Neural progenitor cell (in vitro differentiated cells): ENCODE measurements at regions not wholly inside any gene's neighbourhood (a gene's known extent, or its start where the extent isn't known, plus 50 kb on each side); places are given as distances from the start of the nearest gene placed in this dataset.

ENCODE experiments used
- DNase-seq: peaks from one replicate; pipeline ENCODE4 v3.0.0-alpha.2; 2016; ENCODE audit warnings: low spot score
- H2AFZ ChIP-seq: fragments of 200-600 bp; sonication (generic); replicated peaks from 2 replicates; pipeline ENCODE4 v1.6.1; 2016; ENCODE audit warnings: antibody characterized with exemption
- H3F3A ChIP-seq: fragments of 200-600 bp; sonication (generic); 2 replicates; pipeline ENCODE4 v1.6.1; 2016; ENCODE audit warnings: antibody characterized with exemption, low read depth
- H3K27ac ChIP-seq: fragments of 200-600 bp; sonication (generic); 2 replicates; pipeline ENCODE4 v1.5.1; 2016; ENCODE audit warnings: mild to moderate bottlenecking
- H3K27me3 ChIP-seq: fragments of 200-600 bp; sonication (generic); 2 replicates; pipeline ENCODE4 v1.6.1; 2016; ENCODE audit warnings: mild to moderate bottlenecking, moderate library complexity
- H3K36me3 ChIP-seq: fragments of 200-600 bp; sonication (generic); 2 replicates; pipeline ENCODE4 v1.5.1; 2016
- H3K4me1 ChIP-seq: fragments of 200-600 bp; sonication (generic); 2 replicates; pipeline ENCODE4 v1.6.1; 2016; ENCODE audit warnings: mixed run types
- H3K4me2 ChIP-seq: fragments of 200-600 bp; sonication (generic); 2 replicates; pipeline ENCODE4 v1.6.1; 2016
- H3K4me3 ChIP-seq: fragments of 200-600 bp; sonication (generic); 2 replicates; pipeline ENCODE4 v1.5.1; 2016
- H3K79me2 ChIP-seq: fragments of 200-600 bp; sonication (generic); 2 replicates; pipeline ENCODE4 v1.6.1; 2016; ENCODE audit warnings: low read depth
- H3K9ac ChIP-seq: fragments of 200-600 bp; sonication (generic); 2 replicates; pipeline ENCODE4 v1.6.1; 2016
- H3K9me3 ChIP-seq: fragments of 200-600 bp; sonication (generic); 2 replicates; pipeline ENCODE4 v1.5.1; 2016; ENCODE audit warnings: low read depth
- H4K20me1 ChIP-seq: fragments of 200-600 bp; sonication (generic); 2 replicates; pipeline ENCODE4 v1.6.1; 2016; ENCODE audit warnings: low read depth
- H3K27ac Mint-ChIP-seq: 3 replicates; pipeline ENCODE4 v1.8.0; 2021; ENCODE audit warnings: mixed read lengths
- H3K27me3 Mint-ChIP-seq: 2 replicates; pipeline ENCODE4 v1.8.0; 2022; ENCODE audit warnings: low read depth, mild to moderate bottlenecking, inconsistent platforms, moderate library complexity, mixed read lengths; ENCODE audit not compliant: insufficient read depth
- H3K36me3 Mint-ChIP-seq: 3 replicates; pipeline ENCODE4 v1.8.0; 2021; ENCODE audit warnings: mixed read lengths
- H3K4me1 Mint-ChIP-seq: 3 replicates; pipeline ENCODE4 v1.8.0; 2021; ENCODE audit warnings: mixed read lengths
- H3K4me3 Mint-ChIP-seq: 3 replicates; pipeline ENCODE4 v1.8.0; 2021; ENCODE audit warnings: mild to moderate bottlenecking, moderate library complexity, mixed read lengths
- H3K9me3 Mint-ChIP-seq: 3 replicates; pipeline ENCODE4 v1.8.0; 2020; ENCODE audit warnings: mixed read lengths
- CTCF ChIP-seq: fragments of 200-600 bp; sonication (generic); IDR thresholded peaks from 2 replicates; pipeline ENCODE4 v1.5.1; 2017; ENCODE audit warnings: antibody characterized with exemption, mild to moderate bottlenecking
- EZH2 ChIP-seq: fragments of 200-600 bp; sonication (generic); IDR thresholded peaks from 2 replicates; pipeline ENCODE4 v1.6.1; 2017; ENCODE audit warnings: antibody characterized with exemption, mild to moderate bottlenecking, moderate library complexity
- EZH2phosphoT487 ChIP-seq: fragments of 200-600 bp; sonication (generic); IDR thresholded peaks from 2 replicates; pipeline ENCODE4 v1.6.1; 2017; ENCODE audit warnings: antibody characterized with exemption

DNA sequence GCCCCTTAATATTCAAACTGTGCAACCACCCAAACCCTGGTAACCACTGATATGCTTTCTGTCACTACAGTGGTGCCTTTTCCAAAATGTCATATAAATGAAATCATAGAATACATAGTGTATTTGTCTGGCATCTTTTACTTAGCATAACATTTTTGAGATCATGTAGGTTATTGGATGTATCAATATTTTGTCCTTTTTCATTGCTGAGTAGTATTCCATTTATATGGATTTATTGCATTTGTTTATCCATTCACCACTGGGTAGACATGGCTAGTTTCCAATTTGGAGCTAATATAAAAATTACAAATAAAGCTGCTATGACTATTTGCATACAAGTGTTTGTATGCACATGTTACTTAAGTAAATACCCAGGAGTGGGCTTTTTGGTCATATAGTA is 121.6 kb downstream of the TMEM144 start:
- Histone ChIP-seq H3K4me2 (no peak overlapping the region), H3K9ac (no peak overlapping the region), H3K9me3 (no peaks in the 10 kb centered on the region), H3F3A (no peaks in the 10 kb centered on the region), H3K4me1 (no peaks in the 10 kb centered on the region), H3K4me3 (no peak overlapping the region), H2AFZ (no peak overlapping the region), H4K20me1 (no peaks in the 10 kb centered on the region), H3K79me2 (no peaks in the 10 kb centered on the region), H3K27ac (no peak overlapping the region), H3K27me3 (no peaks in the 10 kb centered on the region), H3K36me3 (no peaks in the 10 kb centered on the region)
- no peaks in the 10 kb centered on the region for H3K36me3 Mint-ChIP-seq
- DNase-seq: no peak
- H3K4me1 Mint-ChIP-seq: no peaks in the 10 kb centered on the region
- no peaks in the 10 kb centered on the region for H3K9me3 Mint-ChIP-seq
- no peak for TF ChIP-seq CTCF
- TF ChIP-seq EZH2: no peak
- no peak for TF ChIP-seq EZH2phosphoT487
- H3K27ac Mint-ChIP-seq: no peak overlapping the region
- no peak overlapping the region for H3K4me3 Mint-ChIP-seq
- no peaks in the 10 kb centered on the region for H3K27me3 Mint-ChIP-seq

DNA sequence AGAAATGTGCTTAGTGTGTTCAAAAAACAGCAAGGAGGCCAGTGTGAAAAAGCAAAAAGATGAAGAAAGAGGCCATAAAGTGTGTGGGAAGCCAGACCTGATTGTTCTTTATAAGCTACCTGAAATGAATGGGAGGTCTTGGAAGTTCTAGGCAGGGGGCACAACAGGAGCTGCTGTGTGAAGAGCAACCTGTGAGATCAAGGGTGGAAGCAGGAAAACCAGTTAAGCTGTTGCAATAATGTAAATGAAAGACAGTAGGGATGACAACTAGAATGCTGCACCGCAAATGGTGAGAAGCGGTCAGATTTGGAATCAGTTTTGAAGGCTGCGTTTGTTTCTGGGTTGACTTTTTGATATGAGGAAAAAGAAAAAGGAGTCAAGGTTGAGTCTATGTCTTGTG is 123.5 kb downstream of the TMEM144 start:
- no peaks in the 10 kb centered on the region for H3K9me3 ChIP-seq
- Mint-ChIP-seq H3K27me3 (no peaks in the 10 kb centered on the region), H3K4me3 (no peak overlapping the region), H3K27ac (no peak overlapping the region), H3K4me1 (no peaks in the 10 kb centered on the region), H3K9me3 (no peaks in the 10 kb centered on the region), H3K36me3 (no peaks in the 10 kb centered on the region)
- no peak overlapping the region for H2AFZ ChIP-seq
- H3K4me3 ChIP-seq: no peak overlapping the region
- H3K36me3 ChIP-seq: no peaks in the 10 kb centered on the region
- no peak overlapping the region for H3K9ac ChIP-seq
- no peak for DNase-seq
- no peaks in the 10 kb centered on the region for H4K20me1 ChIP-seq
- no peaks in the 10 kb centered on the region for H3K27me3 ChIP-seq
- H3K27ac ChIP-seq: no peak overlapping the region
- H3K4me2 ChIP-seq: no peak overlapping the region
- no peaks in the 10 kb centered on the region for H3K79me2 ChIP-seq
- no peaks in the 10 kb centered on the region for H3K4me1 ChIP-seq
- no peak for TF ChIP-seq EZH2phosphoT487
- no peak for TF ChIP-seq CTCF
- TF ChIP-seq EZH2: no peak
- no peaks in the 10 kb centered on the region for H3F3A ChIP-seq

GRCh38 chr4:158341896-158342295 is 131.6 kb downstream of the TMEM144 start:
- H3K36me3 ChIP-seq: no peaks in the 10 kb centered on the region
- no peak overlapping the region for H3K9ac ChIP-seq
- Mint-ChIP-seq H3K36me3 (no peaks in the 10 kb centered on the region), H3K4me1 (no peaks in the 10 kb centered on the region), H3K27ac (no peak overlapping the region), H3K9me3 (peaks cover 3% of the 10 kb centered on the region), H3K4me3 (no peak overlapping the region), H3K27me3 (peaks cover 3% of the 10 kb centered on the region)
- no peaks in the 10 kb centered on the region for H3K27me3 ChIP-seq
- H4K20me1 ChIP-seq: no peaks in the 10 kb centered on the region
- TF ChIP-seq CTCF (no peak), EZH2 (no peak), EZH2phosphoT487 (no peak)
- no peaks in the 10 kb centered on the region for H3K9me3 ChIP-seq
- no peak overlapping the region for H2AFZ ChIP-seq
- no peaks in the 10 kb centered on the region for H3F3A ChIP-seq
- H3K4me2 ChIP-seq: no peak overlapping the region
- DNase-seq: no peak
- H3K4me1 ChIP-seq: no peaks in the 10 kb centered on the region
- H3K79me2 ChIP-seq: no peaks in the 10 kb centered on the region
- no peak overlapping the region for H3K4me3 ChIP-seq
- no peak overlapping the region for H3K27ac ChIP-seq

DNA sequence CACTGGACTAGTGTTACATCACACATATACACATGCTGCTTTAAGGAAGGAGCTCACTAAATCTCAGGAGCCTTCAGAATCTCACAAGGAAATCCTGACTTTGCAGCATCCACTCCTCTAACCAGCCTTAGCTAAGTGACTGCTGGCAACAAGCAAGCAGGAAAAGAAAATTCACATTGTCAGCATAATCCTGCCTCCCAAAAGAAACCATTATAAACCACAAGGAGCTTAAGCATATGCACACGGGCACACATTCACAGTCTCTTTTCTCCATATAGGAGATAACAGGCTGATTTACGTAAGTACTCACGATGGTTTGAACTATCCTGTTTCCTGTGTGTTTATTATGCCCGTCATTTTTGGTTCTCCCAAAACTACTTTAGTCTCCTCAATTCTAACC is 136.3 kb downstream of the TMEM144 start:
- no peak for DNase-seq
- Histone ChIP-seq H3F3A (no peaks in the 10 kb centered on the region), H3K27ac (no peak overlapping the region), H3K79me2 (no peaks in the 10 kb centered on the region), H3K27me3 (no peaks in the 10 kb centered on the region), H3K9ac (no peak overlapping the region), H3K9me3 (no peaks in the 10 kb centered on the region), H3K4me1 (no peaks in the 10 kb centered on the region), H3K4me2 (no peak overlapping the region), H4K20me1 (no peaks in the 10 kb centered on the region), H3K36me3 (no peaks in the 10 kb centered on the region), H2AFZ (no peak overlapping the region), H3K4me3 (no peak overlapping the region)
- no peaks in the 10 kb centered on the region for H3K9me3 Mint-ChIP-seq
- no peak overlapping the region for H3K27ac Mint-ChIP-seq
- no peaks in the 10 kb centered on the region for H3K36me3 Mint-ChIP-seq
- H3K27me3 Mint-ChIP-seq: peaks cover 3% of the 10 kb centered on the region
- no peak overlapping the region for H3K4me3 Mint-ChIP-seq
- TF ChIP-seq EZH2phosphoT487 (no peak), CTCF (no peak), EZH2 (no peak)
- no peaks in the 10 kb centered on the region for H3K4me1 Mint-ChIP-seq
